GM12878 (cell line): ENCODE measurements at regions not wholly inside any gene's neighbourhood (a gene's known extent, or its start where the extent isn't known, plus 50 kb on each side); places are given as distances from the start of the nearest gene placed in this dataset.

Experiments
- ATAC-seq: fragments of 200-7000 bp; cut with Tn5 transposase; 3 replicates; pipeline ENCODE4 v1.9.1; 2020; ENCODE audit warnings: mild to moderate bottlenecking, moderate library complexity
- BruUV-seq: library from RNA; stranded (reverse); fragments of 400-500 nt; replicated peaks from 2 replicates; lab custom pipeline; 2021; lab: Mats Ljungman, UMichigan
- CTCF ChIA-PET: fragments of 300-600 bp; sonication (Branson Sonifier 250); formaldehyde crosslinking; extraction: SDS; loops from one replicate; lab custom pipeline; 2021; ENCODE audit warnings: inconsistent platforms; lab: Yijun Ruan, JAX
- POLR2A ChIA-PET: fragments of 350-600 bp; formaldehyde crosslinking; extraction: SDS; loops from one replicate; lab custom pipeline; 2021; ENCODE audit warnings: inconsistent platforms; lab: Charles Lee
- RAD21 ChIA-PET: fragments of 300-600 bp; sonication (Branson Sonifier 250); formaldehyde crosslinking; loops from one replicate; lab custom pipeline; 2023; ENCODE audit warnings: antibody characterized with exemption; ENCODE audit not compliant: unreplicated experiment; lab: Charles Lee
- SMC1A ChIA-PET: fragments of 300-600 bp; sonication (Branson Sonifier 250); formaldehyde crosslinking; loops from one replicate; lab custom pipeline; 2023; ENCODE audit not compliant: unreplicated experiment, uncharacterized antibody; lab: Charles Lee
- DNase-seq: peaks from one replicate; pipeline ENCODE4 v3.0.0-alpha.2; 2011; ENCODE audit warnings: low read depth, low spot score
- FAIRE-seq: peaks from 3 replicates; lab custom pipeline; 2011; peaks lifted over from hg19 to GRCh38; lab: Jason Lieb, UNC
- H2AFZ ChIP-seq: 2 replicates; pipeline ENCODE4 v1.6.0; 2011; ENCODE audit warnings: low read depth, low read length, control low read depth; ENCODE audit not compliant: control insufficient read depth
- H3K27ac ChIP-seq: 2 replicates; pipeline ENCODE4 v1.5.1; 2011; ENCODE audit warnings: control low read depth; ENCODE audit not compliant: control insufficient read depth, insufficient read depth
- H3K27me3 ChIP-seq, 2 experiments: replicated peaks in 1 of 2; 2 replicates each; pipeline versions ENCODE4 v1.6.0 to v1.6.1; 2011; ENCODE audit warnings: low read length in 1 of 2; ENCODE audit not compliant: control insufficient read depth in 2 of 2, insufficient read depth in 2 of 2
- H3K36me3 ChIP-seq, 2 experiments: 2 replicates each; pipeline ENCODE4 v1.5.1; 2011; ENCODE audit warnings: low read length in 1 of 2; ENCODE audit not compliant: control insufficient read depth in 2 of 2, insufficient read depth in 2 of 2
- H3K4me1 ChIP-seq: 2 replicates; pipeline ENCODE4 v1.6.1; 2011; ENCODE audit warnings: mild to moderate bottlenecking, low read length, moderate library complexity, mixed read lengths; ENCODE audit not compliant: control insufficient read depth, insufficient read depth
- H3K4me2 ChIP-seq: 2 replicates; pipeline ENCODE4 v1.6.0; 2011; ENCODE audit warnings: control low read depth; ENCODE audit not compliant: control insufficient read depth, insufficient read depth
- H3K4me3 ChIP-seq: fragments of 200-600 bp; sonication (generic); 2 replicates; pipeline ENCODE4 v1.5.1; 2016
- H3K79me2 ChIP-seq: 2 replicates; pipeline ENCODE4 v1.6.0; 2011; ENCODE audit warnings: low read length; ENCODE audit not compliant: control insufficient read depth, insufficient read depth
- H3K9ac ChIP-seq: 2 replicates; pipeline ENCODE4 v1.8.0; 2011; ENCODE audit warnings: low read length, control low read depth, mixed read lengths; ENCODE audit not compliant: control insufficient read depth, insufficient read depth
- H3K9me3 ChIP-seq: replicated peaks from 3 replicates; pipeline ENCODE4 v1.5.1; 2011; ENCODE audit warnings: mild to moderate bottlenecking, low read length; ENCODE audit not compliant: control insufficient read depth, insufficient read depth
- H4K20me1 ChIP-seq: 2 replicates; pipeline ENCODE4 v1.6.0; 2011; ENCODE audit not compliant: control insufficient read depth, insufficient read depth
- CHD2 ChIP-seq: IDR thresholded peaks from 2 replicates; pipeline ENCODE4 v1.6.1; 2011; ENCODE audit warnings: low read depth, low read length, improper control_type of control experiment, borderline replicate concordance
- CREM ChIP-seq: IDR thresholded peaks from 2 replicates; pipeline ENCODE4 v1.6.1; 2014; ENCODE audit warnings: antibody characterized with exemption, low read depth
- DPF2 ChIP-seq: fragments of 450-650 bp; IDR thresholded peaks from 2 replicates; pipeline ENCODE4 v1.6.1; 2017; ENCODE audit warnings: mild to moderate bottlenecking
- E2F8 ChIP-seq: fragments of 450-650 bp; IDR thresholded peaks from 2 replicates; pipeline ENCODE4 v1.6.1; 2018; ENCODE audit warnings: mild to moderate bottlenecking, low read depth, moderate library complexity; ENCODE audit not compliant: partially characterized antibody
- EED ChIP-seq: sonication (generic); IDR thresholded peaks from 2 replicates; pipeline ENCODE4 v1.6.1; 2016; ENCODE audit warnings: antibody characterized with exemption, low read depth
- FOXM1 ChIP-seq: IDR thresholded peaks from 2 replicates; pipeline ENCODE4 v1.6.1; 2012; ENCODE audit warnings: low read depth, mild to moderate bottlenecking, inconsistent platforms, low read length, moderate library complexity
- GABPA ChIP-seq: IDR thresholded peaks from 2 replicates; pipeline ENCODE4 v1.6.1; 2014; ENCODE audit warnings: antibody characterized with exemption, low read depth, mild to moderate bottlenecking, inconsistent platforms
- MTA3 ChIP-seq: IDR thresholded peaks from 2 replicates; pipeline ENCODE4 v1.6.1; 2012; ENCODE audit warnings: low read length, inconsistent platforms, borderline replicate concordance
- PKNOX1 ChIP-seq: fragments of 450-650 bp; IDR thresholded peaks from 2 replicates; pipeline ENCODE4 v1.6.1; 2016; ENCODE audit warnings: mild to moderate bottlenecking
- REST ChIP-seq: IDR thresholded peaks from 2 replicates; pipeline ENCODE4 v1.6.1; 2012; ENCODE audit warnings: mild to moderate bottlenecking, low read depth, low read length
- SIN3A ChIP-seq: IDR thresholded peaks from 2 replicates; pipeline ENCODE4 v1.6.1; 2012; ENCODE audit warnings: low read depth, low read length, improper control_type of control experiment
- ZBTB11 ChIP-seq: fragments of 450-650 bp; formaldehyde crosslinking; IDR thresholded peaks from 2 replicates; pipeline ENCODE4 v1.5.0; 2022; ENCODE audit warnings: mild to moderate bottlenecking, missing genetic modification characterization
- ZNF24 ChIP-seq: fragments of 450-650 bp; IDR thresholded peaks from 2 replicates; pipeline ENCODE4 v1.6.1; 2017; ENCODE audit warnings: antibody characterized with exemption, mild to moderate bottlenecking
- WGBS: methylation state at CpG from one replicate; pipeline ENCODE4 v1.1.6; 2016; ENCODE audit warnings: low lambda C conversion rate; ENCODE audit not compliant: insufficient replicate concordance, insufficient coverage; ENCODE audit errors: missing lambda C conversion rate; 5-methylcytosine and 5-hydroxymethylcytosine counted together
- in situ Hi-C: fragments of 300-500 bp; cut with MboI; formaldehyde crosslinking; loops from 9 replicates; pipeline ENCODE4 v1.14.3; 2018; ENCODE audit warnings: mixed read lengths
- intact Hi-C: fragments of 100-400 bp; cut with micrococcal nuclease; formaldehyde crosslinking; loops from one replicate; pipeline ENCODE4 v1.14.2; 2022; ENCODE audit not compliant: unreplicated experiment

- TF ChIP-seq REST (no peak), E2F8 (no peak), CREM (no peak), SIN3A (no peak), PKNOX1 (no peak)
These were observed 139.2 kb upstream of the ARHGAP28 start (continued) for GRCh38 chr18:6590326-6590725.

- Histone ChIP-seq H3K27ac (no peak overlapping the region), H4K20me1 (no peaks in the 10 kb centered on the region), H2AFZ (no peak overlapping the region), H3K79me2 (no peaks in the 10 kb centered on the region), H3K4me3 (no peak overlapping the region), H3K4me2 (no peak overlapping the region), H3K4me1 (no peaks in the 10 kb centered on the region), H3K9me3 (no peaks in the 10 kb centered on the region), H3K9ac (no peak overlapping the region), H3K36me3 (no peaks in the 10 kb centered on the region), H3K27me3 (no peaks in the 10 kb centered on the region)
- POLR2A ChIA-PET = no interaction called here
- CTCF ChIA-PET = no interaction called here
- no peak for FAIRE-seq
- BruUV-seq = no TSS peak
- intact Hi-C loops (no loop called here), in situ Hi-C loops (no loop called here)
- no peak for ATAC-seq
- RAD21 ChIA-PET = no interaction called here
- no peak for DNase-seq
- WGBS = 17% methylated on average over 4 of the region's 4 CpGs
- SMC1A ChIA-PET = no interaction called here
- TF ChIP-seq ZBTB11 (CRISPR knock-in tag) = no peak
- no peak for TF ChIP-seq CHD2
- TF ChIP-seq FOXM1 = no peak
- TF ChIP-seq EED = no peak
- no peak for TF ChIP-seq ZNF24
- no peak for TF ChIP-seq MTA3
- no peak for TF ChIP-seq GABPA
- no peak for TF ChIP-seq DPF2
These were observed 138.0 kb upstream of the ARHGAP28 start for GRCh38 chr18:6591491-6591890.
